GM12878 (cell line): ENCODE measurements at regions not wholly inside any gene's neighbourhood (a gene's known extent, or its start where the extent isn't known, plus 50 kb on each side); places are given as distances from the start of the nearest gene placed in this dataset.

Source experiments
- ATAC-seq: fragments of 200-7000 bp; cut with Tn5 transposase; 3 replicates; pipeline ENCODE4 v1.9.1; 2020; ENCODE audit warnings: mild to moderate bottlenecking, moderate library complexity
- BruUV-seq: library from RNA; stranded (reverse); fragments of 400-500 nt; replicated peaks from 2 replicates; lab custom pipeline; 2021; lab: Mats Ljungman, UMichigan
- CTCF ChIA-PET: fragments of 300-600 bp; sonication (Branson Sonifier 250); formaldehyde crosslinking; extraction: SDS; loops from one replicate; lab custom pipeline; 2021; ENCODE audit warnings: inconsistent platforms; lab: Yijun Ruan, JAX
- POLR2A ChIA-PET: fragments of 350-600 bp; formaldehyde crosslinking; extraction: SDS; loops from one replicate; lab custom pipeline; 2021; ENCODE audit warnings: inconsistent platforms; lab: Charles Lee
- RAD21 ChIA-PET: fragments of 300-600 bp; sonication (Branson Sonifier 250); formaldehyde crosslinking; loops from one replicate; lab custom pipeline; 2023; ENCODE audit warnings: antibody characterized with exemption; ENCODE audit not compliant: unreplicated experiment; lab: Charles Lee
- SMC1A ChIA-PET: fragments of 300-600 bp; sonication (Branson Sonifier 250); formaldehyde crosslinking; loops from one replicate; lab custom pipeline; 2023; ENCODE audit not compliant: unreplicated experiment, uncharacterized antibody; lab: Charles Lee
- DNase-seq: peaks from one replicate; pipeline ENCODE4 v3.0.0-alpha.2; 2011; ENCODE audit warnings: low read depth, low spot score
- FAIRE-seq: peaks from 3 replicates; lab custom pipeline; 2011; peaks lifted over from hg19 to GRCh38; lab: Jason Lieb, UNC
- H2AFZ ChIP-seq: 2 replicates; pipeline ENCODE4 v1.6.0; 2011; ENCODE audit warnings: low read depth, low read length, control low read depth; ENCODE audit not compliant: control insufficient read depth
- H3K27ac ChIP-seq: 2 replicates; pipeline ENCODE4 v1.5.1; 2011; ENCODE audit warnings: control low read depth; ENCODE audit not compliant: control insufficient read depth, insufficient read depth
- H3K27me3 ChIP-seq, 2 experiments: replicated peaks in 1 of 2; 2 replicates each; pipeline versions ENCODE4 v1.6.0 to v1.6.1; 2011; ENCODE audit warnings: low read length in 1 of 2; ENCODE audit not compliant: control insufficient read depth in 2 of 2, insufficient read depth in 2 of 2
- H3K36me3 ChIP-seq, 2 experiments: 2 replicates each; pipeline ENCODE4 v1.5.1; 2011; ENCODE audit warnings: low read length in 1 of 2; ENCODE audit not compliant: control insufficient read depth in 2 of 2, insufficient read depth in 2 of 2
- H3K4me1 ChIP-seq: 2 replicates; pipeline ENCODE4 v1.6.1; 2011; ENCODE audit warnings: mild to moderate bottlenecking, low read length, moderate library complexity, mixed read lengths; ENCODE audit not compliant: control insufficient read depth, insufficient read depth
- H3K4me2 ChIP-seq: 2 replicates; pipeline ENCODE4 v1.6.0; 2011; ENCODE audit warnings: control low read depth; ENCODE audit not compliant: control insufficient read depth, insufficient read depth
- H3K4me3 ChIP-seq: fragments of 200-600 bp; sonication (generic); 2 replicates; pipeline ENCODE4 v1.5.1; 2016
- H3K79me2 ChIP-seq: 2 replicates; pipeline ENCODE4 v1.6.0; 2011; ENCODE audit warnings: low read length; ENCODE audit not compliant: control insufficient read depth, insufficient read depth
- H3K9ac ChIP-seq: 2 replicates; pipeline ENCODE4 v1.8.0; 2011; ENCODE audit warnings: low read length, control low read depth, mixed read lengths; ENCODE audit not compliant: control insufficient read depth, insufficient read depth
- H3K9me3 ChIP-seq: replicated peaks from 3 replicates; pipeline ENCODE4 v1.5.1; 2011; ENCODE audit warnings: mild to moderate bottlenecking, low read length; ENCODE audit not compliant: control insufficient read depth, insufficient read depth
- H4K20me1 ChIP-seq: 2 replicates; pipeline ENCODE4 v1.6.0; 2011; ENCODE audit not compliant: control insufficient read depth, insufficient read depth
- ATF2 ChIP-seq: IDR thresholded peaks from 2 replicates; pipeline ENCODE4 v1.6.1; 2012; ENCODE audit warnings: low read length, inconsistent platforms
- BCL11A ChIP-seq: IDR thresholded peaks from 2 replicates; pipeline ENCODE4 v1.6.1; 2011; ENCODE audit warnings: low read depth, low read length
- ELK1 ChIP-seq: IDR thresholded peaks from 2 replicates; pipeline ENCODE4 v1.6.1; 2012; ENCODE audit warnings: low read depth, low read length, improper control_type of control experiment
- FOS ChIP-seq: IDR thresholded peaks from 3 replicates; pipeline ENCODE4 v1.6.1; 2011; ENCODE audit warnings: borderline replicate concordance; ENCODE audit not compliant: insufficient read length; ENCODE audit errors: extremely low read depth
- HDGF ChIP-seq: fragments of 450-650 bp; IDR thresholded peaks from 2 replicates; pipeline ENCODE4 v1.6.1; 2016; ENCODE audit warnings: antibody characterized with exemption
- IKZF1 ChIP-seq: fragments of 450-650 bp; conservative IDR thresholded peaks from 2 replicates; pipeline ENCODE4 v1.6.1; 2017; ENCODE audit warnings: antibody characterized with exemption, mild to moderate bottlenecking
- IRF3 ChIP-seq: fragments of 450-650 bp; IDR thresholded peaks from 2 replicates; pipeline ENCODE4 v1.6.1; 2014; ENCODE audit warnings: mild to moderate bottlenecking
- JUND ChIP-seq: IDR thresholded peaks from 2 replicates; pipeline ENCODE4 v1.6.1; 2012; ENCODE audit warnings: low read depth, mild to moderate bottlenecking, low read length, improper control_type of control experiment, moderate library complexity
- KDM1A ChIP-seq: fragments of 200-600 bp; sonication (generic); IDR thresholded peaks from 2 replicates; pipeline ENCODE4 v1.6.1; 2016; ENCODE audit warnings: borderline replicate concordance
- MEF2A ChIP-seq: IDR thresholded peaks from 2 replicates; pipeline ENCODE4 v1.6.1; 2011; ENCODE audit warnings: low read depth, mild to moderate bottlenecking, low read length, moderate library complexity; ENCODE audit not compliant: insufficient read depth
- MTA2 ChIP-seq: fragments of 450-650 bp; IDR thresholded peaks from 2 replicates; pipeline ENCODE4 v1.6.1; 2016; ENCODE audit warnings: low read depth, mild to moderate bottlenecking, moderate library complexity
- NR2C2 ChIP-seq: IDR thresholded peaks from 2 replicates; pipeline ENCODE4 v1.6.1; 2011; ENCODE audit warnings: borderline replicate concordance, low read depth; ENCODE audit not compliant: control insufficient read depth, insufficient read length
- PML ChIP-seq: IDR thresholded peaks from 2 replicates; pipeline ENCODE4 v1.6.1; 2012; ENCODE audit warnings: low read length, inconsistent platforms
- RAD51 ChIP-seq: fragments of 450-650 bp; IDR thresholded peaks from 2 replicates; pipeline ENCODE4 v1.6.1; 2016; ENCODE audit warnings: moderate library complexity, mild to moderate bottlenecking, inconsistent platforms
- RB1 ChIP-seq: fragments of 450-650 bp; formaldehyde crosslinking; IDR thresholded peaks from 2 replicates; pipeline ENCODE4 v1.6.1; 2017; ENCODE audit warnings: mild to moderate bottlenecking, borderline replicate concordance
- RCOR1 ChIP-seq: conservative IDR thresholded peaks from 2 replicates; pipeline ENCODE4 v1.6.1; 2012; ENCODE audit warnings: low read depth, low read length, improper control_type of control experiment
- SP1 ChIP-seq: IDR thresholded peaks from one replicate; pipeline ENCODE4 v1.6.1; 2011; ENCODE audit warnings: low read depth, low read length
- WRNIP1 ChIP-seq: IDR thresholded peaks from 2 replicates; pipeline ENCODE4 v1.6.1; 2011; ENCODE audit warnings: low read depth, low read length, improper control_type of control experiment, borderline replicate concordance
- ZBTB33 ChIP-seq: fragments of 450-650 bp; IDR thresholded peaks from 2 replicates; pipeline ENCODE4 v1.6.1; 2017; ENCODE audit warnings: mild to moderate bottlenecking
- ZZZ3 ChIP-seq: IDR thresholded peaks from 2 replicates; pipeline ENCODE4 v1.6.1; 2011; ENCODE audit warnings: low read depth; ENCODE audit not compliant: control insufficient read depth, insufficient read length
- WGBS: methylation state at CpG from one replicate; pipeline ENCODE4 v1.1.6; 2016; ENCODE audit warnings: low lambda C conversion rate; ENCODE audit not compliant: insufficient replicate concordance, insufficient coverage; ENCODE audit errors: missing lambda C conversion rate; 5-methylcytosine and 5-hydroxymethylcytosine counted together
- in situ Hi-C: fragments of 300-500 bp; cut with MboI; formaldehyde crosslinking; loops from 9 replicates; pipeline ENCODE4 v1.14.3; 2018; ENCODE audit warnings: mixed read lengths
- intact Hi-C: fragments of 100-400 bp; cut with micrococcal nuclease; formaldehyde crosslinking; loops from one replicate; pipeline ENCODE4 v1.14.2; 2022; ENCODE audit not compliant: unreplicated experiment

GRCh38 chr18:54086046-54086802, 138.2 kb downstream of the MBD2 start:
- Histone ChIP-seq H4K20me1 (no peaks in the 10 kb centered on the region), H3K79me2 (no peaks in the 10 kb centered on the region), H3K27ac (no peak overlapping the region), H3K4me1 (peaks cover 12% of the 10 kb centered on the region), H3K27me3 (no peaks in the 10 kb centered on the region), H3K36me3 (no peaks in the 10 kb centered on the region), H3K4me3 (no peak overlapping the region), H3K9ac (no peak overlapping the region), H3K4me2 (peak overlapping the region; percentile 30; the same call in 1 of the 2 replicates), H3K9me3 (peaks cover 11% of the 10 kb centered on the region; the same call in 2 of the 3 replicates), H2AFZ (0 out of 2 replicates have a peak overlapping the region, but pooled peaks have one; percentile 34)
- ChIA-PET POLR2A (no interaction called here), SMC1A (interaction anchor here (1.0 to 1.4 kb wide), 2 partner anchors 10 to 16 kb away, joined by 3 to 5 read pairs; no protein-coding TSS in a partner anchor), RAD21 (no interaction called here), CTCF (interaction anchor here (1.7 kb wide), 1 partner anchor 41 kb away, joined by 5 read pairs; no protein-coding TSS in a partner anchor)
- DNase-seq (peak; percentile 47), ATAC-seq (peak; percentile 92), FAIRE-seq (no peak)
- 13% methylated on average over 8 of the region's 8 CpGs for WGBS
- intact Hi-C loops (no loop called here), in situ Hi-C loops (no loop called here)
- no TSS peak for BruUV-seq
- no peak for TF ChIP-seq SP1
- TF ChIP-seq MTA2 = peak; percentile 71; the same call in 1 of the 2 replicates
- TF ChIP-seq PML = no peak
- no peak for TF ChIP-seq ZBTB33
- no peak for TF ChIP-seq MEF2A
- TF ChIP-seq KDM1A = no peak
- TF ChIP-seq ELK1 = no peak
- 0 out of 2 replicates have a peak, but pooled peaks have one; percentile 32 for TF ChIP-seq ATF2
- TF ChIP-seq ZZZ3 = peak; percentile 36
- peak; percentile 37; the same call in 1 of the 2 replicates for TF ChIP-seq BCL11A
- TF ChIP-seq NR2C2 = no peak
- TF ChIP-seq WRNIP1 = no peak
- TF ChIP-seq JUND = no peak
- TF ChIP-seq FOS = no peak
- TF ChIP-seq RAD51 = peak; percentile 42; the same call in 1 of the 2 replicates
- no peak for TF ChIP-seq RCOR1
- TF ChIP-seq HDGF = no peak
- TF ChIP-seq IKZF1 = 0 out of 2 replicates have a peak, but pooled peaks have one; percentile 31
- no peak for TF ChIP-seq RB1
- no peak for TF ChIP-seq IRF3
